Body of pancreas (tissue), 4 donors: ENCODE measurements at regions not wholly inside any gene's neighbourhood (a gene's known extent, or its start where the extent isn't known, plus 50 kb on each side); places are given as distances from the start of the nearest gene placed in this dataset.

Experiments used
- ATAC-seq: fragments of 150-250 bp; one replicate; pipeline ENCODE4 v1.9.1; 2016
- DNase-seq, 4 donors: peaks; one replicate each; pipeline ENCODE4 v3.0.0-alpha.2; 2019
- H3K27ac ChIP-seq, 4 donors: fragments of 200-600 bp; sonication (generic); 1 replicate in 3 of 4; 2 replicates in 1 of 4; pipeline versions ENCODE4 v1.5.1 to v1.6.1; 2016 to 2019; ENCODE audit warnings: mild to moderate bottlenecking in 1 of 4, mixed read lengths in 1 of 4, moderate library complexity in 1 of 4
- H3K27me3 ChIP-seq, 2 donors: fragments of 200-600 bp; sonication (generic); one replicate each; pipeline ENCODE4 v1.6.0; 2016; ENCODE audit warnings: mild to moderate bottlenecking in 1 of 2
- H3K36me3 ChIP-seq, 2 donors: fragments of 200-600 bp; sonication (generic); replicated peaks in 1 of 2; 2 replicates each; pipeline ENCODE4 v1.5.1; 2016; ENCODE audit warnings: low read depth in 2 of 2; ENCODE audit not compliant: insufficient read depth in 1 of 2
- H3K4me1 ChIP-seq: fragments of 200-600 bp; sonication (generic); one replicate; pipeline ENCODE4 v1.6.0; 2016
- H3K4me3 ChIP-seq, 2 donors: fragments of 200-600 bp; sonication (generic); 1 replicate in 1 of 2; 2 replicates in 1 of 2; pipeline ENCODE4 v1.5.1; 2016 to 2019
- H3K9me3 ChIP-seq, 3 donors: fragments of 200-600 bp; sonication (generic); 1 replicate in 2 of 3; 2 replicates in 1 of 3; pipeline ENCODE4 v1.5.1; 2016
- CTCF ChIP-seq, 7 experiments: fragments of 450-650 bp in 4 of 7; fragments of 200-600 bp in 3 of 7; sonication (generic) in 3 of 7; IDR thresholded peaks; one replicate each; pipeline ENCODE4 v1.5.1; 2016 to 2019; ENCODE audit warnings: antibody characterized with exemption in 7 of 7
- POLR2A ChIP-seq, 3 donors: fragments of 450-650 bp; IDR thresholded peaks; one replicate each; pipeline ENCODE4 v1.6.1; 2016; ENCODE audit warnings: antibody characterized with exemption in 3 of 3, mild to moderate bottlenecking in 2 of 3
- WGBS, 2 donors: methylation state at CpG; one replicate each; pipeline ENCODE4 v1.1.5; 2017; 5-methylcytosine and 5-hydroxymethylcytosine counted together
- intact Hi-C: fragments of 100-400 bp; cut with DNase I; formaldehyde crosslinking; loops from one replicate; pipeline ENCODE4 v1.15.1; 2023

- DNase-seq (no peak), ATAC-seq (no peak)
- Histone ChIP-seq H3K27me3 (no peaks in the 10 kb centered on the region), H3K4me1 (no peaks in the 10 kb centered on the region), H3K27ac (no peak overlapping the region), H3K4me3 (no peak overlapping the region), H3K9me3 (no peaks in the 10 kb centered on the region), H3K36me3 (no peaks in the 10 kb centered on the region)
- intact Hi-C loops = no loop called here
- 86 to 96% methylated on average over 6 of the region's 8 CpGs for WGBS, 2 donors
- TF ChIP-seq POLR2A (IDR thresholded peaks at IDR 0.05) (no peak), CTCF (IDR thresholded peaks at IDR 0.05) (no peak)
Measured at GRCh38 chr5:66234241-66234640, 90.1 kb downstream of the SREK1 start.

- intact Hi-C loops = no loop called here
- H3K9me3 ChIP-seq = no peaks in the 10 kb centered on the region
- no peak overlapping the region for H3K27ac ChIP-seq
- no peak overlapping the region for H3K4me3 ChIP-seq
- no peak for ATAC-seq
- H3K27me3 ChIP-seq = no peaks in the 10 kb centered on the region
- H3K4me1 ChIP-seq = no peaks in the 10 kb centered on the region
- no peaks in the 10 kb centered on the region for H3K36me3 ChIP-seq
- TF ChIP-seq CTCF (IDR thresholded peaks at IDR 0.05) = no peak
- TF ChIP-seq POLR2A (IDR thresholded peaks at IDR 0.05) = no peak
- no peak for DNase-seq
- WGBS, 2 donors = 54 to 61% methylated on average over 6 of the region's 6 CpGs
Measured at GRCh38 chr5:66238435-66238834, 94.3 kb downstream of the SREK1 start.

- 48 to 66% methylated on average over 1 of the region's 1 CpG for WGBS, 2 donors
- ATAC-seq = no peak
- no peaks in the 10 kb centered on the region for H3K4me1 ChIP-seq
Measured at GRCh38 chr5:66239034-66239433, 94.9 kb downstream of the SREK1 start.

GRCh38 chr5:66241136-66241825 is 97.2 kb downstream of the SREK1 start:
- no peak for DNase-seq
- H3K9me3 ChIP-seq = no peaks in the 10 kb centered on the region
- ATAC-seq = no peak
- WGBS, 2 donors = 73 to 77% methylated on average over 9 to 12 of the region's 12 CpGs
- no peaks in the 10 kb centered on the region for H3K36me3 ChIP-seq
- TF ChIP-seq CTCF (IDR thresholded peaks at IDR 0.05) (no peak), POLR2A (IDR thresholded peaks at IDR 0.05) (no peak)
- H3K27ac ChIP-seq = no peak overlapping the region
- H3K27me3 ChIP-seq = no peaks in the 10 kb centered on the region
- no peaks in the 10 kb centered on the region for H3K4me1 ChIP-seq
- intact Hi-C loops = no loop called here
- H3K4me3 ChIP-seq = no peak overlapping the region

More at GRCh38 chr5:66239034-66239433, 94.9 kb downstream of the SREK1 start:
- intact Hi-C loops = no loop called here
- no peaks in the 10 kb centered on the region for H3K9me3 ChIP-seq
- DNase-seq = no peak
- H3K4me3 ChIP-seq = no peak overlapping the region
- TF ChIP-seq POLR2A (IDR thresholded peaks at IDR 0.05) (no peak), CTCF (IDR thresholded peaks at IDR 0.05) (no peak)
- no peak overlapping the region for H3K27ac ChIP-seq
- H3K27me3 ChIP-seq = no peaks in the 10 kb centered on the region
- H3K36me3 ChIP-seq = no peaks in the 10 kb centered on the region

- intact Hi-C loops = no loop called here
- no peaks in the 10 kb centered on the region for H3K36me3 ChIP-seq
- TF ChIP-seq POLR2A (IDR thresholded peaks at IDR 0.05) (no peak), CTCF (IDR thresholded peaks at IDR 0.05) (no peak)
Measured at GRCh38 chr5:66242050-66242715, 98.1 kb downstream of the SREK1 start.

More at GRCh38 chr5:66242050-66242715, 98.1 kb downstream of the SREK1 start:
- no peak for ATAC-seq
- no peak overlapping the region for H3K4me3 ChIP-seq
- H3K27me3 ChIP-seq = no peaks in the 10 kb centered on the region
- H3K27ac ChIP-seq = no peak overlapping the region
- H3K9me3 ChIP-seq = no peaks in the 10 kb centered on the region
- H3K4me1 ChIP-seq = no peaks in the 10 kb centered on the region
- WGBS, 2 donors = 77 to 89% methylated on average over 5 of the region's 5 CpGs
- DNase-seq = no peak
